SK-N-SH treated with all-trans-retinoic acid at 6 μM for 48 hours (cell line): ENCODE measurements at regions not wholly inside any gene's neighbourhood (a gene's known extent, or its start where the extent isn't known, plus 50 kb on each side); places are given as distances from the start of the nearest gene placed in this dataset.

ENCODE experiments used
- ATAC-seq: fragments of 200-7000 bp; cut with Tn5 transposase; 3 replicates; pipeline ENCODE4 v1.9.1; 2020; ENCODE audit warnings: mild to moderate bottlenecking, moderate library complexity
- ARNTL ChIP-seq: fragments of 450-650 bp; formaldehyde crosslinking; IDR thresholded peaks from 2 replicates; pipeline ENCODE4 v1.5.0; 2020; ENCODE audit warnings: low read depth, mild to moderate bottlenecking, moderate library complexity, borderline replicate concordance
- BACH2 ChIP-seq: fragments of 250-450 bp; sonication (Bioruptor Pico); IDR thresholded peaks from 2 replicates; pipeline ENCODE4 v1.9.0; 2021; ENCODE audit warnings: mild to moderate bottlenecking, borderline replicate concordance
- CSDC2 ChIP-seq: fragments of 250-450 bp; sonication (Bioruptor Pico); IDR thresholded peaks from 2 replicates; pipeline ENCODE4 v1.5.0; 2020; ENCODE audit warnings: mild to moderate bottlenecking, moderate library complexity
- CSRNP3 ChIP-seq: fragments of 250-450 bp; sonication (Bioruptor Pico); IDR thresholded peaks from 2 replicates; pipeline ENCODE4 v1.5.1; 2021; ENCODE audit warnings: mild to moderate bottlenecking, moderate library complexity
- ESRRG ChIP-seq: fragments of 250-450 bp; sonication (Bioruptor Pico); IDR thresholded peaks from 2 replicates; pipeline ENCODE4 v1.6.1; 2021; ENCODE audit warnings: mild to moderate bottlenecking
- GLIS3 ChIP-seq: fragments of 250-450 bp; sonication (Bioruptor Pico); IDR thresholded peaks from 2 replicates; pipeline ENCODE4 v1.5.0; 2020; ENCODE audit warnings: mild to moderate bottlenecking, moderate library complexity
- OSR1 ChIP-seq: fragments of 250-450 bp; sonication (Bioruptor Pico); IDR thresholded peaks from 2 replicates; pipeline ENCODE4 v1.8.0; 2022; ENCODE audit warnings: moderate library complexity, mild to moderate bottlenecking, inconsistent platforms
- PATZ1 ChIP-seq: fragments of 250-450 bp; sonication (Bioruptor Pico); IDR thresholded peaks from 2 replicates; pipeline ENCODE4 v1.8.0; 2020; ENCODE audit warnings: mild to moderate bottlenecking, moderate library complexity, borderline replicate concordance
- POU6F1 ChIP-seq: fragments of 250-450 bp; sonication (Bioruptor Pico); IDR thresholded peaks from 2 replicates; pipeline ENCODE4 v1.8.0; 2021; ENCODE audit warnings: low read depth, mild to moderate bottlenecking, moderate library complexity, borderline replicate concordance
- RARB ChIP-seq: fragments of 250-450 bp; sonication (Bioruptor Pico); IDR thresholded peaks from 2 replicates; pipeline ENCODE4 v1.8.0; 2021; ENCODE audit warnings: mild to moderate bottlenecking, moderate library complexity
- SNAI2 ChIP-seq: fragments of 250-450 bp; sonication (Bioruptor Pico); IDR thresholded peaks from 2 replicates; pipeline ENCODE4 v1.5.0; 2020; ENCODE audit warnings: mild to moderate bottlenecking, moderate library complexity
- TCF4 ChIP-seq: fragments of 250-450 bp; sonication (Bioruptor Pico); IDR thresholded peaks from 2 replicates; pipeline ENCODE4 v1.8.0; 2021; ENCODE audit warnings: mild to moderate bottlenecking, moderate library complexity, borderline replicate concordance
- TOX ChIP-seq: fragments of 250-450 bp; sonication (Bioruptor Pico); IDR thresholded peaks from 2 replicates; pipeline ENCODE4 v1.8.0; 2021; ENCODE audit warnings: mild to moderate bottlenecking, moderate library complexity, borderline replicate concordance
- TSHZ2 ChIP-seq: fragments of 250-450 bp; sonication (Bioruptor Pico); IDR thresholded peaks from 2 replicates; pipeline ENCODE4 v1.5.0; 2020; ENCODE audit warnings: mild to moderate bottlenecking, moderate library complexity
- ZC3H10 ChIP-seq: fragments of 250-450 bp; sonication (Bioruptor Pico); IDR thresholded peaks from 2 replicates; pipeline ENCODE4 v1.5.1; 2021; ENCODE audit warnings: mild to moderate bottlenecking, moderate library complexity
- ZFP3 ChIP-seq: fragments of 250-450 bp; sonication (Bioruptor Pico); IDR thresholded peaks from 2 replicates; pipeline ENCODE4 v1.5.0; 2020; ENCODE audit warnings: mild to moderate bottlenecking, moderate library complexity
- ZFP30 ChIP-seq: fragments of 450-650 bp; formaldehyde crosslinking; IDR thresholded peaks from 2 replicates; pipeline ENCODE4 v1.5.0; 2022; ENCODE audit warnings: mild to moderate bottlenecking, moderate library complexity
- ZNF565 ChIP-seq: fragments of 450-650 bp; formaldehyde crosslinking; conservative IDR thresholded peaks from 2 replicates; pipeline ENCODE4 v1.5.0; 2020; ENCODE audit warnings: low read depth, mild to moderate bottlenecking, moderate library complexity
- ZNF70 ChIP-seq: fragments of 450-650 bp; formaldehyde crosslinking; IDR thresholded peaks from 2 replicates; pipeline ENCODE4 v1.5.0; 2020; ENCODE audit warnings: mild to moderate bottlenecking, moderate library complexity
- ZNF8 ChIP-seq: fragments of 450-650 bp; formaldehyde crosslinking; IDR thresholded peaks from 2 replicates; pipeline ENCODE4 v1.5.0; 2020; ENCODE audit warnings: mild to moderate bottlenecking, moderate library complexity
- TF ChIP-seq, protein P1 (sequence below): fragments of 250-450 bp; sonication (Bioruptor Pico); IDR thresholded peaks from 2 replicates; pipeline ENCODE4 v1.5.1; 2020; ENCODE audit warnings: low read depth, mild to moderate bottlenecking, moderate library complexity

- TF ChIP-seq TOX (CRISPR knock-in tag): no peak
- TF ChIP-seq BACH2 (CRISPR knock-in tag): no peak
- no peak for TF ChIP-seq ZNF8 (CRISPR knock-in tag)
- TF ChIP-seq ZFP30: no peak
- no peak for TF ChIP-seq TSHZ2 (CRISPR knock-in tag)
- no peak for TF ChIP-seq ZC3H10 (CRISPR knock-in tag)
- no peak for TF ChIP-seq CSRNP3 (CRISPR knock-in tag)
- TF ChIP-seq TCF4 (CRISPR knock-in tag): no peak
- no peak for TF ChIP-seq ZNF565 (CRISPR knock-in tag)
- no peak for TF ChIP-seq ZFP3 (CRISPR knock-in tag)
- TF ChIP-seq, protein P1, sequence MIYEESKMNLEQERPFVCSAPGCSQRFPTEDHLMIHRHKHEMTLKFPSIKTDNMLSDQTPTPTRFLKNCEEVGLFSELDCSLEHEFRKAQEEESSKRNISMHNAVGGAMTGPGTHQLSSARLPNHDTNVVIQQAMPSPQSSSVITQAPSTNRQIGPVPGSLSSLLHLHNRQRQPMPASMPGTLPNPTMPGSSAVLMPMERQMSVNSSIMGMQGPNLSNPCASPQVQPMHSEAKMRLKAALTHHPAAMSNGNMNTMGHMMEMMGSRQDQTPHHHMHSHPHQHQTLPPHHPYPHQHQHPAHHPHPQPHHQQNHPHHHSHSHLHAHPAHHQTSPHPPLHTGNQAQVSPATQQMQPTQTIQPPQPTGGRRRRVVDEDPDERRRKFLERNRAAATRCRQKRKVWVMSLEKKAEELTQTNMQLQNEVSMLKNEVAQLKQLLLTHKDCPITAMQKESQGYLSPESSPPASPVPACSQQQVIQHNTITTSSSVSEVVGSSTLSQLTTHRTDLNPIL: no peak
- TF ChIP-seq GLIS3 (CRISPR knock-in tag): no peak
- TF ChIP-seq SNAI2 (CRISPR knock-in tag): no peak
- TF ChIP-seq ARNTL (CRISPR knock-in tag): no peak
- no peak for TF ChIP-seq ZNF70 (CRISPR knock-in tag)
- no peak for TF ChIP-seq ESRRG (CRISPR knock-in tag)
- TF ChIP-seq PATZ1 (CRISPR knock-in tag): no peak
- TF ChIP-seq RARB (CRISPR knock-in tag): no peak
- TF ChIP-seq CSDC2 (CRISPR knock-in tag): no peak
- no peak for ATAC-seq
Observed at GRCh38 chr10:91050371-91051034, 129.6 kb upstream of the ANKRD1 start.

DNA sequence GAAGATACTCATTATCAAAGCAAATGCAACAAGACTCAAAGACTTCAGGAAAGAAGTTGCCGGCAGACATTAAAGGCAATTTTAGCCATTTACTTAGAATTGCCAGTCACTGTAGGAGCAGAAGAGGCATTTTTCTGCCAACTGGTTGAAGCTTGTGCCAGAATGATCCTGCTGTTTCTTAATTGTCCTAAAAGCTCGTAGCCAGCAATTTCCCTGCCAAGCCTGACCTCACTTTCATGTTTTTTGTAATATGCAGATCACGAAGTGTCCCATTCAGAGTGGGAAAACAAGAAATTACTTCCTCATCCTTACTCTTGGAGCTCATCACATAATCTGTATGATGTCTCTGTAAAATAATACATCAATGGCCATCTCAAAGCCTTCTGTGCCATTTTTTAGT lies 130.9 kb upstream of the ANKRD1 start:
- TF ChIP-seq TSHZ2 (CRISPR knock-in tag) (no peak), OSR1 (CRISPR knock-in tag) (no peak), ZFP30 (no peak), POU6F1 (no peak), PATZ1 (CRISPR knock-in tag) (no peak), BACH2 (CRISPR knock-in tag) (no peak), CSRNP3 (CRISPR knock-in tag) (no peak)
- TF ChIP-seq, protein P1: no peak
- ATAC-seq: no peak
